CD14-positive monocyte (primary cell): ENCODE measurements at regions not wholly inside any gene's neighbourhood (a gene's known extent, or its start where the extent isn't known, plus 50 kb on each side); places are given as distances from the start of the nearest gene placed in this dataset.

Source experiments
- DNase-seq, 3 donors: peaks; one replicate each; pipeline ENCODE4 v3.0.0-alpha.2; 2011 to 2022
- H2AFZ ChIP-seq: 2 replicates; pipeline ENCODE4 v1.6.0; 2012; ENCODE audit warnings: mild to moderate bottlenecking, low read depth, low read length, inconsistent platforms; ENCODE audit not compliant: insufficient read depth, poor library complexity, severe bottlenecking
- H3K27ac ChIP-seq, 2 donors: 1 replicate in 1 of 2; 2 replicates in 1 of 2; pipeline ENCODE4 v1.5.1; 2012 to 2013; ENCODE audit warnings: low read length in 2 of 2, control low read depth in 1 of 2, inconsistent platforms in 1 of 2, low read depth in 1 of 2, mild to moderate bottlenecking in 1 of 2
- H3K27me3 ChIP-seq, 2 donors: one replicate each; pipeline versions ENCODE4 v1.6.0 to v1.6.1; 2011 to 2013; ENCODE audit warnings: low read length in 2 of 2; ENCODE audit not compliant: control insufficient read depth in 2 of 2, insufficient read depth in 2 of 2
- H3K36me3 ChIP-seq, 2 donors: replicated peaks in 1 of 2; 1 replicate in 1 of 2; 2 replicates in 1 of 2; pipeline versions ENCODE4 v1.5.1 to v1.6.1; 2012 to 2013; ENCODE audit warnings: low read length in 2 of 2, control low read depth in 1 of 2, inconsistent platforms in 1 of 2, mild to moderate bottlenecking in 1 of 2; ENCODE audit not compliant: insufficient read depth in 2 of 2, control insufficient read depth in 1 of 2
- H3K4me1 ChIP-seq, 2 donors: 1 replicate in 1 of 2; 2 replicates in 1 of 2; pipeline versions ENCODE4 v1.5.1 to v1.6.1; 2012 to 2013; ENCODE audit warnings: low read length in 2 of 2, control low read depth in 1 of 2, inconsistent platforms in 1 of 2, mild to moderate bottlenecking in 1 of 2, moderate library complexity in 1 of 2; ENCODE audit not compliant: insufficient read depth in 2 of 2, control insufficient read depth in 1 of 2
- H3K4me2 ChIP-seq: replicated peaks from 2 replicates; pipeline ENCODE3; 2012; ENCODE audit warnings: low read length, moderate library complexity, mild to moderate bottlenecking; ENCODE audit not compliant: poor library complexity, severe bottlenecking; ENCODE audit errors: extremely low read depth
- H3K4me3 ChIP-seq, 3 experiments: fragments of 200-600 bp in 1 of 3; sonication (generic) in 1 of 3; replicated peaks in 1 of 3; 1 replicate in 2 of 3; 2 replicates in 1 of 3; pipeline ENCODE4 v1.5.1; 2011 to 2013; ENCODE audit warnings: low read length in 3 of 3, mild to moderate bottlenecking in 3 of 3, control low read depth in 2 of 3, low read depth in 2 of 3, inconsistent platforms in 1 of 3, moderate library complexity in 1 of 3
- H3K79me2 ChIP-seq: 2 replicates; pipeline ENCODE4 v1.6.0; 2012; ENCODE audit warnings: mild to moderate bottlenecking, control low read depth, inconsistent platforms, low read length, moderate library complexity; ENCODE audit not compliant: insufficient read depth
- H3K9ac ChIP-seq: 2 replicates; pipeline ENCODE4 v1.6.0; 2017; ENCODE audit warnings: low read length, mild to moderate bottlenecking; ENCODE audit not compliant: insufficient read depth, poor library complexity, severe bottlenecking
- H3K9me3 ChIP-seq, 2 donors: replicated peaks in 1 of 2; 1 replicate in 1 of 2; 2 replicates in 1 of 2; pipeline versions ENCODE4 v1.5.1 to v1.6.1; 2012 to 2013; ENCODE audit warnings: low read length in 2 of 2, control low read depth in 1 of 2; ENCODE audit not compliant: control insufficient read depth in 1 of 2, insufficient read depth in 1 of 2
- H4K20me1 ChIP-seq: 2 replicates; pipeline ENCODE4 v1.6.0; 2012; ENCODE audit warnings: mild to moderate bottlenecking, low read length, control low read depth, moderate library complexity; ENCODE audit not compliant: insufficient read depth
- H3K27ac Mint-ChIP-seq, 7 donors: one replicate each; pipeline ENCODE4 v1.8.0; 2020; ENCODE audit warnings: mild to moderate bottlenecking in 7 of 7, mixed read lengths in 7 of 7, moderate library complexity in 6 of 7, inconsistent platforms in 2 of 7
- H3K27me3 Mint-ChIP-seq, 3 donors: one replicate each; pipeline ENCODE4 v1.8.0; 2021 to 2022; ENCODE audit warnings: low read depth in 3 of 3, mild to moderate bottlenecking in 3 of 3, mixed read lengths in 3 of 3, moderate library complexity in 3 of 3, inconsistent platforms in 1 of 3
- H3K36me3 Mint-ChIP-seq, 2 donors: one replicate each; pipeline ENCODE4 v1.8.0; 2020; ENCODE audit warnings: mixed read lengths in 2 of 2, inconsistent platforms in 1 of 2, mild to moderate bottlenecking in 1 of 2
- H3K4me1 Mint-ChIP-seq: one replicate; pipeline ENCODE4 v1.8.0; 2020; ENCODE audit warnings: mild to moderate bottlenecking, mixed read lengths
- H3K4me3 Mint-ChIP-seq, 2 donors: one replicate each; pipeline ENCODE4 v1.8.0; 2020; ENCODE audit warnings: mild to moderate bottlenecking in 2 of 2, mixed read lengths in 2 of 2, moderate library complexity in 1 of 2
- H3K9me3 Mint-ChIP-seq, 7 donors: one replicate each; pipeline ENCODE4 v1.8.0; 2020 to 2022; ENCODE audit warnings: mixed read lengths in 7 of 7, mild to moderate bottlenecking in 6 of 7, moderate library complexity in 6 of 7, inconsistent platforms in 2 of 7
- CTCF ChIP-seq: fragments of 200-600 bp; IDR thresholded peaks from one replicate; pipeline ENCODE4 v1.8.0; 2022; ENCODE audit warnings: antibody characterized with exemption, mild to moderate bottlenecking
- WGBS: methylation state at CpG from one replicate; pipeline ENCODE4 v1.1.5; 2013; ENCODE audit warnings: missing lambda C conversion rate; ENCODE audit not compliant: insufficient coverage; 5-methylcytosine and 5-hydroxymethylcytosine counted together
- intact Hi-C, 2 donors: fragments of 100-400 bp; cut with micrococcal nuclease; formaldehyde crosslinking; loops; one replicate each; pipeline versions ENCODE4 v1.15.0 to v1.15.1; 2023

GRCh38 chr3:177333533-177334520, 136.5 kb upstream of the TBL1XR1 start:
- peak overlapping the region; percentile 71 for H3K4me2 ChIP-seq
- peak overlapping the region; percentile 91 to 98 (median 97) for H3K27ac Mint-ChIP-seq
- H3K27me3 Mint-ChIP-seq = no peaks in the 10 kb centered on the region
- no peaks in the 10 kb centered on the region for H3K36me3 ChIP-seq
- peaks cover 0 to 3% (median 0%) of the 10 kb centered on the region in 7 donors for H3K9me3 Mint-ChIP-seq
- peak overlapping the region; percentile 75 to 96 for H3K27ac ChIP-seq
- peak overlapping the region; percentile 56 to 83 for H3K4me3 Mint-ChIP-seq
- intact Hi-C loops = no loop called here
- H3K4me3 ChIP-seq = peak overlapping the region in 2 of 3 experiments; percentile 19 to 64
- no peaks in the 10 kb centered on the region for H3K79me2 ChIP-seq
- DNase-seq = peak; percentile 70 to 78 (median 73)
- H3K9me3 ChIP-seq = no peaks in the 10 kb centered on the region
- peaks cover 75 to 81% of the 10 kb centered on the region in 2 donors for H3K4me1 ChIP-seq
- no peaks in the 10 kb centered on the region for H4K20me1 ChIP-seq
- TF ChIP-seq CTCF = no peak
- peak overlapping the region; percentile 62 for H2AFZ ChIP-seq
- H3K36me3 Mint-ChIP-seq = peaks cover 0 to 4% of the 10 kb centered on the region in 2 donors
- 17% methylated on average over 1 of the region's 7 CpGs for WGBS
- peak overlapping the region; percentile 61 for H3K9ac ChIP-seq
- peaks cover 76% of the 10 kb centered on the region for H3K4me1 Mint-ChIP-seq
- H3K27me3 ChIP-seq = no peaks in the 10 kb centered on the region

- Histone ChIP-seq H2AFZ (no peak overlapping the region), H3K9ac (no peak overlapping the region), H3K9me3 (no peaks in the 10 kb centered on the region), H3K4me3 (no peak overlapping the region), H3K79me2 (no peaks in the 10 kb centered on the region), H3K27me3 (no peaks in the 10 kb centered on the region), H3K4me1 (peaks cover 84 to 89% of the 10 kb centered on the region in 2 donors), H4K20me1 (no peaks in the 10 kb centered on the region), H3K36me3 (no peaks in the 10 kb centered on the region), H3K27ac (peak overlapping the region in 1 of 2 donors; percentile 96), H3K4me2 (peak overlapping the region; percentile 71)
- Mint-ChIP-seq H3K9me3 (peaks cover 0 to 3% (median 0%) of the 10 kb centered on the region in 7 donors), H3K27me3 (no peaks in the 10 kb centered on the region), H3K36me3 (peaks cover 0 to 4% of the 10 kb centered on the region in 2 donors), H3K4me1 (peaks cover 84% of the 10 kb centered on the region), H3K27ac (peak overlapping the region in 6 of 7 donors; percentile 19 to 96 (median 56)), H3K4me3 (no peak overlapping the region)
- intact Hi-C loops = no loop called here
- WGBS = 100% methylated on average over 4 of the region's 5 CpGs
- no peak for TF ChIP-seq CTCF
- DNase-seq = no peak
These were observed 137.5 kb upstream of the TBL1XR1 start for GRCh38 chr3:177334803-177335202.
